ENCODE measurements at regions not wholly inside any gene's neighbourhood (a gene's known extent, or its start where the extent isn't known, plus 50 kb on each side); places are given as distances from the start of the nearest gene placed in this dataset.

- TF ChIP-seq CTCF (IDR thresholded peaks at IDR 0.05) (no peak), POLR2A (IDR thresholded peaks at IDR 0.05) (no peak)
These were observed 97.3 kb downstream of the HS1BP3 start for GRCh38 chr2:20553580-20553979.
